ENCODE measurements at regions not wholly inside any gene's neighbourhood (a gene's known extent, or its start where the extent isn't known, plus 50 kb on each side); places are given as distances from the start of the nearest gene placed in this dataset.
A peak's percentile ranks its signal among the peaks of the same experiment; 100 is the strongest.
"Not testable (repeated sequence)": the region's sequence is repeated elsewhere in the genome, so short reads cannot be mapped to it uniquely, and the experiment has no call there.

GRCh38 chr4:104919406-104919805 lies 227.3 kb upstream of the TET2 start:
- Mint-ChIP-seq H3K36me3 (ENCODE audit: low read depth) (no peaks in the 10 kb centered on the region), H3K4me1 (no peaks in the 10 kb centered on the region), H3K9me3 (no peaks in the 10 kb centered on the region), H3K4me3 (no peak overlapping the region), H3K27me3 (no peaks in the 10 kb centered on the region), H3K27ac (no peak overlapping the region)
- no peak for DNase-seq
- ChIA-PET CTCF (interaction anchor here (1.2 to 1.3 kb wide), 2 partner anchors 11 to 47 kb away, joined by 3 to 5 read pairs; no protein-coding TSS in a partner anchor), POLR2A (no interaction called here)

DNA sequence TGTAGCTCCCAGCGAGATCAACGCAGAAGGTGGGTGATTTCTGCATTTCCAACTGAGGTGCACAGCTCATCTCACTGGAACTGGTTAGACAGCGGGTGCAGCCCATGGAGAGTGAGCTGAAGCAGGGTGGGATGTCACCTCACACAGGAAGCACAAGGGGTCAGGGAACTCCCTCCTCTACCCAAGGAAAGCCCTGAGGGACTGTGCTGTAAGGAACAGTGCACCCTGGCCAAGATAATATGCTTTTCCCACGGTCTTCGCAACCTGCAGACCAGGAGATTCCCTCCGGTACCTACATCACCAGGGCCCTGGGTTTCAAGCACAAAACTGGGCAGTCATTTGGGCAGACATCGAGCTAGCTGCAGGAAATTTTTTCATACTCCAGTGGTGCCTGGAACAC lies 216.4 kb upstream of the TET2 start:
- CTCF ChIA-PET = interaction anchor here (1.3 to 1.4 kb wide), 2 partner anchors 11 to 36 kb away, joined by 3 to 5 read pairs; no protein-coding TSS in a partner anchor
- no peak overlapping the region for H3K4me3 Mint-ChIP-seq
- peaks cover 35% of the 10 kb centered on the region for H3K4me1 Mint-ChIP-seq
- POLR2A ChIA-PET = interaction anchor here (2.3 kb wide), 1 partner anchor 543 kb away, joined by 9 read pairs; the partner anchor contains the start of gene PPA2
- peaks cover 12% of the 10 kb centered on the region for H3K36me3 Mint-ChIP-seq (ENCODE audit: low read depth)
- H3K27me3 Mint-ChIP-seq = peaks cover 2% of the 10 kb centered on the region
- peaks cover 9% of the 10 kb centered on the region for H3K9me3 Mint-ChIP-seq
- H3K27ac Mint-ChIP-seq = peak overlapping the region; percentile 55
- DNase-seq = no peak

GRCh38 chr4:104930745-104931736 lies 215.6 kb upstream of the TET2 start:
- ChIA-PET CTCF (interaction anchor here (1.3 to 1.4 kb wide), 3 partner anchors 12 to 542 kb away, joined by 3 to 5 read pairs (median 4); partner anchors contain the start of gene PPA2), POLR2A (interaction anchor here (0.7 to 2.3 kb wide), 2 partner anchors 376 to 543 kb away, joined by 3 to 9 read pairs; partner anchors contain the start of gene PPA2)
- not testable (repeated sequence) for H3K4me3 Mint-ChIP-seq, H3K27me3 Mint-ChIP-seq, H3K9me3 Mint-ChIP-seq
- H3K4me1 Mint-ChIP-seq = peaks cover 35% of the 10 kb centered on the region
- DNase-seq = peak; percentile 52
- peak overlapping the region; percentile 55 for H3K27ac Mint-ChIP-seq
- H3K36me3 Mint-ChIP-seq (ENCODE audit: low read depth) = peaks cover 12% of the 10 kb centered on the region

GRCh38 chr4:104938624-104939023 lies 208.1 kb upstream of the TET2 start:
- H3K9me3 Mint-ChIP-seq = peaks cover 12% of the 10 kb centered on the region
- H3K4me1 Mint-ChIP-seq = no peaks in the 10 kb centered on the region
- H3K27ac Mint-ChIP-seq = no peak overlapping the region
- DNase-seq = no peak
- CTCF ChIA-PET = no interaction called here
- no peak overlapping the region for H3K4me3 Mint-ChIP-seq
- POLR2A ChIA-PET = no interaction called here
- no peaks in the 10 kb centered on the region for H3K27me3 Mint-ChIP-seq
- H3K36me3 Mint-ChIP-seq (ENCODE audit: low read depth) = peaks cover 2% of the 10 kb centered on the region

DNA sequence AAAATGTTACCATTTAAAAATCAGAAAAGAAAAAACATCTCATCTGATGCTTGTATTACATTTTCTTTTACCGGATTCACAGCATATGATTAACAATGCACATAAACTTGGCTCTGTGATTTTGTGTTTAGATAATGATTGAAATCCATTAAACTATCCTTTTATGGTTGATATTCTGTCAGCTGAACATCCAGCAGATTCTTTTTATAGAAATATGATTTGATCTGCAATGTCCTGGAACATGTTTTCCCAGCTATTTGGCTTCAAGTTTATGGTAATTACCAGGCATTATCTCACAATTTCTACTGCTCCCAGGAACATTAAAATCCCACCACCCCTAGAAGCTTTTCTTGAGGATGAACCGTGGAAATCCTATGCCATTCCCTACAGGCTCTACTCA lies 205.7 kb upstream of the TET2 start:
- ChIA-PET CTCF (no interaction called here), POLR2A (no interaction called here)
- no peaks in the 10 kb centered on the region for H3K27me3 Mint-ChIP-seq
- H3K4me1 Mint-ChIP-seq = no peaks in the 10 kb centered on the region
- no peak overlapping the region for H3K4me3 Mint-ChIP-seq
- no peaks in the 10 kb centered on the region for H3K36me3 Mint-ChIP-seq (ENCODE audit: low read depth)
- no peak for DNase-seq
- H3K27ac Mint-ChIP-seq = no peak overlapping the region
- peaks cover 3% of the 10 kb centered on the region for H3K9me3 Mint-ChIP-seq

- Mint-ChIP-seq H3K4me1 (no peaks in the 10 kb centered on the region), H3K27ac (no peak overlapping the region), H3K9me3 (no peaks in the 10 kb centered on the region), H3K27me3 (no peaks in the 10 kb centered on the region), H3K4me3 (no peak overlapping the region), H3K36me3 (ENCODE audit: low read depth) (no peaks in the 10 kb centered on the region)
- no peak for DNase-seq
- ChIA-PET CTCF (no interaction called here), POLR2A (no interaction called here)
Observed at GRCh38 chr4:104941661-104942062, 205.0 kb upstream of the TET2 start.

DNA sequence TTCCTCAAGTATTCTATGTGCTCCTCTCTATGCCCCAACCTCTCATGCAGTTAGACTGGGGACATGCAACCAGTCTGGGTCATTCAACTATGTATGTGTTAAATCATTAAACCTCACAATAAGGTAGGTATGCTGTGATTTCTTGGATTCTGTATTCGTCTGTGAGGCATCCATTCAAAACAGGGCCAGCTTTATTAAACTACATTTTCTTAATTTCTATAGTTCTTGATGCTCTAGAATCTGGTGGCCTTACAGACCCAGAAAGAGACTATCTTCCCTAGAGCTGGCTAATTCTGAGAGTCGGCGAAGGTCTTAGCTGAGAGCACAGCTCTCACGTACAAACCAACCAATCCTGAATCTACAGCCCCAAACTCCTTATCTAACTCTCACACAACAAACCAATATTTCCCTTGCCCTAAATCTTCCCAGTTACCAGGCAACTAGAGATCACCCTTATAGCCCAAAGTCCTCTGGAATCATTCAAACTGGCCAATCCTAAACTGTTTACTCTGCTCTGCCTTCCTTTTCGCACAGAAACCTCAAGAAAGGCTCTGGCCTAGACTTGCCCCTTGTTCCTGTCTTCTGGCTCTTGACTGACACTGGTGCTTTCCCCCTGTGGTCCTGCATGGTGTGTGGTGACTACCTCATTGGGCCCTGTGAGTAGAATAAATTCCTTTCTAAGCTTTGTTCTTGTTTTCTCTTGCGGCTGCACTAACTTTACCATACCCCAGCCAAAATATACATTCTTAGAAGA lies 203.5 kb upstream of the TET2 start:
- no peak for DNase-seq
- H3K27ac Mint-ChIP-seq = no peak overlapping the region
- no peaks in the 10 kb centered on the region for H3K4me1 Mint-ChIP-seq
- ChIA-PET POLR2A (no interaction called here), CTCF (no interaction called here)
- no peak overlapping the region for H3K4me3 Mint-ChIP-seq
- no peaks in the 10 kb centered on the region for H3K36me3 Mint-ChIP-seq (ENCODE audit: low read depth)
- no peaks in the 10 kb centered on the region for H3K9me3 Mint-ChIP-seq
- no peaks in the 10 kb centered on the region for H3K27me3 Mint-ChIP-seq

- Mint-ChIP-seq H3K27ac (no peak overlapping the region), H3K36me3 (ENCODE audit: low read depth) (no peaks in the 10 kb centered on the region), H3K4me3 (no peak overlapping the region), H3K27me3 (no peaks in the 10 kb centered on the region), H3K4me1 (no peaks in the 10 kb centered on the region), H3K9me3 (no peaks in the 10 kb centered on the region)
- ChIA-PET CTCF (no interaction called here), POLR2A (no interaction called here)
- no peak for DNase-seq
Observed at GRCh38 chr4:104944596-104944995, 202.1 kb upstream of the TET2 start.

DNA sequence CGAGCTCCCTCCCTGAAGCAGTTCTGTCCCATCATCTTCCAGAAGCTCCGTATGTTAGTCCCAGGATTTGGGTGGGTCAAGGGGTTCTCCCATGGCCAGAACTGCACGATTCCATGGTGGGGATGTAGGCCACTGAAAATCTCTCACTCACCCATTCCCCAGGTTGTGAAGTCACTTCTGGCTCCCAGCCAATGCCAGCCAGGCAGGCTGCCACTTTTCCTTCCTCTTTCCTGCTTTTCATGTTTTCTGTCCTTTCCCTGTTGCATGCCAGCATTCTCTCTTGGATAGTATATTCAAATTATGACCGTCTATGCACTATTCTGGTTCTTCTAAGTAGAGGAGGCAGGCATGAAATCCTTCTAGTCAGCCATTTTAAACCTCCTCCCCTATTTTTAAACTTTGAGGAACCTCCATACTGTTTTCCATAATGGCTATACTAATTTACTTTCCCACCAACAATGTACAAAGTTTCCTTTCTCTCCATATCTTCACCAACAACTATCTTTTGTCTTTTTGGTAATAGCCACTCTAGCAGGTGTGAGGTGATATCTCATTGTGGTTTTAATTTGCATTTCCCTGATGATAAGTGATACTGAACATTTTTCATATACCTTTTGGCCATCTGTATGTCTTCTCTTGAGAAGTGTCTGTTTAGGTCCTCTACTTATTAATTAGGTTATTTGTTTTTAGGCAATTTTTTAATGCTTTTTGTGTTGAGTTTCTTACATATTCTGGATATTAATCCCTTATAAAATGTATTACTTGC lies 182.1 kb upstream of the TET2 start:
- H3K4me3 Mint-ChIP-seq = no peak overlapping the region
- POLR2A ChIA-PET = no interaction called here
- CTCF ChIA-PET = no interaction called here
- H3K27ac Mint-ChIP-seq = no peak overlapping the region
- peaks cover 2% of the 10 kb centered on the region for H3K36me3 Mint-ChIP-seq (ENCODE audit: low read depth)
- H3K4me1 Mint-ChIP-seq = peaks cover 13% of the 10 kb centered on the region
- peaks cover 5% of the 10 kb centered on the region for H3K9me3 Mint-ChIP-seq
- H3K27me3 Mint-ChIP-seq = peaks cover 3% of the 10 kb centered on the region
- no peak for DNase-seq

DNA sequence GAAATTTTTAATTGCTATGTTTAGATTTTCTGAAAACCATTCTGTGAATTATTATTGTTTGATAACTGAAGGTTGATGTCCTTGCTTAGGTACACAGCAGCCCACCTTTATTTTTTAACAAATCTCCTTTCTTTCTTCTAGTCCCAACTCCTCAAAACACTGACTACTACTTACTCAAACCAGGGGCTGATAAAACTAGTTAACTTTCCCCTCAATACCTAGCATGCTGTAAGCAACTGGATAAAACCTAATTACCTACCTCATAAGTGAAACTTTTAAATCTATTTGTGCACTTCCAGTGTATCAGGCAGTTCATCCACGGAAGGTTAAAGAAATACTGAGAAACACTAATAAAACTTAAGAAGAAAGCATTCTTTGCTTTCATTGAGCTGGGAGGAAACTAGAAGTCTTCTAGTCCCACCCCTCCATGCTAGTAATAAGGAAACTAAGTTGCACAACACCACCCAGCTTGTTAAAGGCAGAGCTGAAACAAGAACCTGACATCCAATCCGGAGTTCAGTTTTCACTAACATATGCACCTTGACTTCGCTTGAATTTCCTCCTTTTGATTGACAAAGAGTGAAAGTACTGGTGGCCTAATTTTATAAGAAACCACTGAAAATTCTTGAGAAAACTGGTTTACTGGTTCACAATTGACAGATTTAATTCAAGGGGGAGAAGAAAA lies 180.2 kb upstream of the TET2 start:
- H3K4me3 Mint-ChIP-seq = peak overlapping the region; percentile 49
- H3K4me1 Mint-ChIP-seq = peaks cover 13% of the 10 kb centered on the region
- H3K27ac Mint-ChIP-seq = peak overlapping the region; percentile 71
- POLR2A ChIA-PET = interaction anchor here (1.9 kb wide), 1 partner anchor 507 kb away, joined by 9 read pairs; the partner anchor contains the start of gene PPA2
- peaks cover 2% of the 10 kb centered on the region for H3K9me3 Mint-ChIP-seq
- peaks cover 5% of the 10 kb centered on the region for H3K27me3 Mint-ChIP-seq
- peaks cover 2% of the 10 kb centered on the region for H3K36me3 Mint-ChIP-seq (ENCODE audit: low read depth)
- peak; percentile 32 for DNase-seq
- CTCF ChIA-PET = interaction anchor here (0.6 to 1.8 kb wide), 4 partner anchors 36 to 508 kb away, joined by 3 to 5 read pairs (median 3); partner anchors contain the start of gene PPA2

DNA sequence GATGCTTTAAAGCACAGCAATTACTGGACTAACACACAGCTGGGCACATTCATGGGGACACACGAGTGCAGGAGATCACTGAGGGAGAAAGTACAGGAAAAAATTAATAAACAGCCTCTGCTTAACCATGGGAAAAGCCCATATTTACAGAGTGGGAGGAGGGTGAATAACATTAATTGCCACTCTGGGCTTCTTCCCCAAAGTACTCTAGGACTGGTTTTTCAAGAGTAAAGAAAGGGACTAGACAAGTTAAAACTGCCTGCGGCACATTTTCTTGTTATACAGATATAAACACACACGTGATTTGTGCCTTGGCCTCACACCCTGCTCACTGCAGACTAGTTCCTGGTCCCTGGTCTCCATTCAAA lies 179.7 kb upstream of the TET2 start:
- DNase-seq = no peak
- H3K27me3 Mint-ChIP-seq = peaks cover 5% of the 10 kb centered on the region
- H3K36me3 Mint-ChIP-seq (ENCODE audit: low read depth) = peaks cover 2% of the 10 kb centered on the region
- H3K27ac Mint-ChIP-seq = peak overlapping the region; percentile 71
- H3K4me1 Mint-ChIP-seq = peaks cover 13% of the 10 kb centered on the region
- ChIA-PET CTCF (interaction anchor here (0.6 to 1.0 kb wide), 3 partner anchors 37 to 88 kb away, joined by 3 read pairs; no protein-coding TSS in a partner anchor), POLR2A (interaction anchor here (1.9 kb wide), 1 partner anchor 507 kb away, joined by 9 read pairs; the partner anchor contains the start of gene PPA2)
- peaks cover 2% of the 10 kb centered on the region for H3K9me3 Mint-ChIP-seq
- peak overlapping the region; percentile 49 for H3K4me3 Mint-ChIP-seq

Data from activated CD4-positive, alpha-beta memory T cell treated with anti-CD3 and anti-CD28 coated beads, Interleukin-2, amount 10 ng/mL, durations not matched to agents 7 days and 5 days (primary cell).